Midbrain (tissue), 1 donor: ENCODE measurements at regions not wholly inside any gene's neighbourhood (a gene's known extent, or its start where the extent isn't known, plus 50 kb on each side); places are given as distances from the start of the nearest gene placed in this dataset.
"Not testable (repeated sequence)": the region's sequence is repeated elsewhere in the genome, so short reads cannot be mapped to it uniquely, and the experiment has no call there.

Experiments used
- DNase-seq: peaks from one replicate; lab custom pipeline; 2025; lab: John Stamatoyannopoulos, UW

DNA sequence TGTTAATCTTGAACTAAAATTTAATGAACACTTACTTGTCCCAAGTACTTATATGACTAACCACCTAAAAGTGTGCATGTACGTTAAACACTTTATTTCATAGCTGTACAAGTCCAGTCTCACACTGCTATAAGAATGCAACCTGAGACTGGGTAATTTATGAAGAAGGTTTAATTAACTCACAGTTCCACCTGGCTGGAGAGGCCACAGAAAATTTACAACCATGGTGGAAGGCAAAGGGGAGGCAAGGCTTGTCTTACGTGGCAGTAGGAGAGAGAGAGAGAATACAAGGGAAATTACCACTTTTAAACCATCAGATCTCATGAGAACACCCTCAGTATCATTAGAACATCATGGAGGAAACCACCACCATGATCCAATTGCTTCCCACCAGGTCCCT is 748.7 kb upstream of the HS3ST1 start:
- no peak for DNase-seq

DNA sequence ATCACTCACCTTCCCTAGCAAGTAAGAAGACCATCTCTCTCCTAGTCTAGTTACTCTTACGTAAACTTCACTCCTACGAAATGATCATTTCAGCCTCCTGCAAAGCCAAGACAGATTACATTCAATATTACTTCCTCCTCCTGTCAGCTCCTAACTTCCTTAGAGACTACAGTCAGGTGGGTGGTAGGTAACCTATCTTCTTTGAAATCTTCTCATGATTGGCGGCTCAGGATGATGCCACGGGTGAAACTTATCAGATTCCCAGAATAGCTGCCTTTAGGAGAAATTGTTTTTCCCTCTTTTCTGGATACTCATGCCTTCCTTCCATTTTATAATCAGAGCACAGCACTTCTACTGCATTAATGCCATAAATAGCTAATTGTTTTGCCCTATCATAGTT is 744.8 kb upstream of the HS3ST1 start:
- DNase-seq, result no peak

DNA sequence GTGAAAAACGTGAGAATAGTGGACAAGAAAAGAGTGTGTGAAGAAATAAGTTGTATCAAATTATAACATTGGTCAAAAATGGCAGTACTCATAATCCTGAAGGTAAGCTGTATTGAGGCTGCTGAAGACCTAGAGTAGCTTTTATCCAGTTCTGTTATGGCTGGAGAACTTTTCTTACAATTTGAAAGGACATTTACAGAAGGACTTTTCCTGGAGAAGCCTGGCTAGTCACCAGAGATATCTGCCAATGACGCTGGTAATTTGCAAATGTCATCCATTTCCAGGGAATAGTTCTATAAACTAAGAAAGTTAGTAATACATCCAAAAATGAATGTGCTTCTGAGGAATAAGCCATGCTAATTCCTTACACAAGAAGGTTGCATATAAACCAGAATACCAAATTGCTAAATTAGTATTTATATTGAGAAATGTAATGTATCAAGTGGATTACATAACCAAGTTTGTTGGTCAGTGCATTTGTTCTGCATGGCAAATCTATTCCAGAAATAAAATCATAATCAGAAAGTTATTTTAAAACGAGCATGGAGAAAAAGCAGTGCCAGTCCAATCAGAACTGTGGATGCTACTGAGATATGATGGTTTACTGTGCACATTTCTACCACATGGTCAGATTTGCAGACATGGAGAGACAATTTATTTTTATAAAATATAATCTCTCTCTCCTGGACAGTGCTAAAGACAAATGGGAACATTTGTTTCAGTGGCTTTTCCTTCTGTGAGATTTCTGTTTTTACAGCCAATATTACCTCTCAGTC is 743.7 kb upstream of the HS3ST1 start:
- no peak for DNase-seq

DNA sequence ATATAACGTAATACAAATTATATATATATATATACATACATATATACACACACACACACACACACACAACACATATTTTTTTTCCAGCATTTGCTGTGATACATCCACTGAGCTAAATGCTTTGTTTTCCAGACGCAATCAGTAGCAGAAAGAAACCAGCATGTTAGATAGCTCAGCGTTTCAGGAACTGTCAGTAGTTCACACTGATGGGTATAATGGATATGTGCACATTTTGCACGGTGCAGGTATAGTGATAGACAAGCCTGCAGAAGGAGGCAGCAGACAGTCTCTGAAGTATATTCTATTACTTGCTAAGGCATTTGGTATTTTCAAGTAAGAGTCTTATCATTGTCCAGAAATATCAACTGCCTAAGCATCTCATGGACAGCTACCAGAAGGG is 741.6 kb upstream of the HS3ST1 start:
- no peak for DNase-seq

DNA sequence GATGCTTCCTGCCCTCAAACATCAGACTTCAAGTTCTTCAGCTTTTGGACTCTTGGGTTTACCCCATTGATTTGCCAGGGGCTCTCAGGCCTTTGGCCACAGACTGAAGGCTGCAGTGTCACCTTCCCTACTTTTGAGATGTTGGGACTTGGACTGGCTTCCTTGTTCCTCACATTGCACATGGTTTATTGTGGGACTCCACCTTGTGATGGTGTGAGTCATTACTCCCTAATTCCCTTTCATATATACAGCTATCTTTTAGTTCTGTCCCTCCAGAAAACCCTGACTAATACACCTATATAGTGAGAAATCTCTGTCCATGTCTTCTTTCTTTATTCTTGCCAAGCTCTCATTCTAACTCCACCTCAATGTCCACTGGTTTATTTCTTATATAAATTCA is 736.9 kb upstream of the HS3ST1 start:
- DNase-seq, result no peak

DNA sequence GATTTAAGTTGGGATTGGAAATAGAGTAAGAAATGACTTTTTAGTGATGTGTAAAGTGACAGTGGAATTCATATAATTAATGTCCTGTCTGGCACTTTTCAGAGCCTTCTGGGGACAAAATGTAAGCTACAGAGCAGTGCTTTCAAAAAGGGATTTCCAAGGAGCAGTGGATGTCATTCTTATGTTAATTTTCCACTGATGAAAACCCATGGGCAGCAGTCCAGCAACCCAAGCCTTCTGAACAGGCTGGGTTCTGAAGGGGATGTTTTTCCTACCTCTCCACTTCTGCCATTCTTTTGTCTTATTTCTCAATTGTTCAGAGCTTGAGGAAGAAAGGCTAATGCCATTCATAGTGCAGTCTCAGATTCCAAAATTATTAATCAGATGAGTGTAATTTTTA is 717.6 kb upstream of the HS3ST1 start:
- no peak for DNase-seq

DNA sequence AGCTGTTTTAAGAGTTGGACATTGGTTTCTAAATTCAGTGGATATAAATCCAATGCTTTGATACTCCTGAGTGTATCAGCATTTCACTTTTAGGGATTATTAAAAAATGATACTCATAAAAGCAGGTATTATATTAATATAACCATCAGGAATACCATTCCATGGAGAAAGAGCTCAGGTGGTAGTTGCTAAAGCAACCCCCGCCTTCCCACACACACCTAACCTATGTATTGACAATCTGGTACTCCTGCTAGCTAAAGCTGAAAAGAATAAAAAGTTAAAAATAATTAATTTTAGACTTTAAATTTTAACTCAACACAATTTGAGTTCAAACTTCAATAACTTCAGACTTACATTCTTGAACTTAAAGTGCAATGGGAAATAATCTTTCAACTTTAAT is 717.1 kb upstream of the HS3ST1 start:
- DNase-seq, result no peak

DNA sequence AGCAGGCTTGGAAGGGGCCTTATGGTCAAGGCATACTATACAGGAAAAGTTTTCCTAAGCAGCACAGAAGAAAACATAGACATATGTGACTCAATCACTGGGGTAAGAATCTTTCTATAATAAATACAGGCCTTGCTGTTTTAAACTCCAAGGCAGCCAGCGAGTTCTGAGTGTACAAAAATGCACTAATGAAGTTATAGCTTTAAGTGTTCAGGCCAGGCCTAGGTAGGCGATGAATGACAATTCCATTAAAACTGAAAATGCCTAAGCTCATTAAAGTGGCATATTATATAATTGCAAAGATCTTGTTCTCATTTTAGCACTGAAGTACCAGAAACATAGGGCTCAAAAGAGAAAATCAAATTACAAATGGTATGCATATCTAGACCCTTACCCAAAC is 716.4 kb upstream of the HS3ST1 start:
- DNase-seq, result no peak

DNA sequence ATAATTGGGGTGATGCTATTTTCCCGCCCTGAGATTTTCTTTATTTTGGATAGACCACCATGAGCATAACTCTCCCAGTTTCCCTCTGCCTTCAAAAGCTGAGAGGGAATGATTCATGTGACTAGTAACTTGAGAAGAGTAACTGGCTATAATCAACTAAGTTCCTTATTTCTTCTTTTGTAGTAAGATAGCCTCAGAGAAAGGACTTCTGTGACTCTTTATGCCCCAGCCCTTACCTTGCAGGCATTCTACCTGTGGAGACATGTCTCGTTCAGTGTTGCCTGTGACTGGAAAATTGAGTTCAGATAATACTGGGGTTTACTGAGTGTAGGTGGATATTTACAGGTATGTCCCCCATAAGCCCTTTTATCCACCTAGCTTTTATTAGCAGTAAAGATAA is 715.4 kb upstream of the HS3ST1 start:
- DNase-seq, result no peak

DNA sequence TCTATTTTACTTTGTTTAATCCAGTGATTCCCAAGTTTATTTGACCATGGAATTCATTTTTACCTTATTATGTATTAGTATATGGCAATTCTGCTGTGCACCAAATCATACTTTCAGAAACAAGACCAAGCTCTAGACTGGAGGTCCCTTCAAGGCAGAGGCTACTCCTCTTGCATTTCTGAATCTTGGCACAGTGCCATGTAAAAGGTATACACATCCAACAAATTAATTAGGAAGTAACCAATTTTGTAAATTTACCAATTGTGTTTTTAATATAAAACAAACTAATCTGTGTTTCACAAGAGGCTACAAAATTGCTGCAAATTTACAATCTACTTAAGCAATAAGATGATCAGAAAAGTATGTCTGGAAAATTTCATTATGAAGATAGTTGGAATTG is 712.2 kb upstream of the HS3ST1 start:
- DNase-seq, result no peak

DNA sequence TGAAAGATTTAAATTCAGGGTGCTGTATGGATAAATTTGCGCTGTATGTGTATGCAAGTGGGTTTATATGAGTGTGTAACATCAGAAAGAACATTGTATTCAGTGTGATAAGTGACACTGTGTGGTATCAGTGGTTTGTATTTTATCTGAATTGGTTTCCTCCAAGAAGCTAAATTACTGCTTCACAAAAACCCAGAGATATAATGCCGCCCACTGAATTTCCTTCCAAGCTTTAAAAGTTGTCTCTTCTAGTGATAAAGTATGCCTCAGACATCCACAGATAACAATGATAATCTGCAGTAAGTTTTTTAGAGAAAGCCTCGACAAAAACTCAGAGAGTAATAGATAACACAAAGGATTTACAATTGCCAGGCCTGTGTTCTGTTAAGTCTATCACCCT is 710.6 kb upstream of the HS3ST1 start:
- no peak for DNase-seq

DNA sequence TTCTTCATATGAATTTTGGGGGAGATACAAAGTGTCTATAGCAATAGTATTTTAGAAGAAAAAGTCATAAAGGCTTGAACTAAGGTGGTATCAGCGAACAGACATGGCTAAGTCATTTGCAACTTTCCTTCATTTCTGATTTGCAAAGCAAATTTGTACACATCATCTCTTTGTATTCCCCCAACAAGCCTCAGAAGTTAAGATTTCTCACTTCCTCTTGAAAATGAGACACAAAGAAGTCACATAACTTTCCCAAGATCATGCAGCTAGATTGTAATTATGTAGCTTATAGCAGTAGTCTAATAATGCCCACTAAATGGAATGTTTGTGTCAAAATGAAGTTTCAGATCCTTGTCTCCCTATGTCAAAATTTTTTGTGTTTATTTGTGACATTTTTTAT is 709.8 kb upstream of the HS3ST1 start:
- DNase-seq, result no peak

DNA sequence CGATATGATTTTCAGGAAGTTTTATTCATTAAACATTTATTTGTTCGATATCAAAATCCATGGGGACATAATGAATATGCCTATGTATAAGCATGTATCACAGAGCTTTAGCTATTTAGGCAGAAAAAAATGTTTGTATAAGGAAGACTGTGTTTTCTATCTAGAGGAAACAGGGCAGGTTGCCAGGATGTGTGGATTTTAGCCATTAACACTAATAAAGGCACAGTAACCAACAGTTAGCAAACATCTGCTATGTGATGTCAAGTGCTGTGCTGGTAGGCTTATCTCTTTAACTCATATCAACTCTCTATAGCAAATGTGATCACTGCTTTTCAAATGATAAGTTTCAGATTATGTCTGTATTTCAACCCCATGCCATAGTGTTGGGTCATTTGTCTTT is 708.9 kb upstream of the HS3ST1 start:
- no peak for DNase-seq

DNA sequence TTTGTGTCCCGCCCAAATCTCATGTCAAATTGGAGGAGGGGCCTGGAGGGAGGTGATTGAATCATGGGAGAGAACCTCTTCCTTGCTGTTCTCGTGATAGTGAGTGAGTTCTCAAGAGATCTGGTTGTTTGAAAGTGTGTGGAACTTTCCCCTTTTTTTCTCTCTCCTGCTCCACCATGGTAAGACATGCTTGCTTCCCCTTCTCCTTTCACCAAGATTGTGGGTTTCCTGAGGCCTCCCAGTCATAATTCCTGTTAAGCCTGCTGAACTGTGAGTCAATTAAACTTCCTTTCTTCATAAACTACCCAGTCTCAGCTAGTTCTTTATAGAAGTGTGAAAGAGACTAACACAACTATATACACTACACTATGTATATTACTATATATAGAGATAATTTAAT is 697.8 kb upstream of the HS3ST1 start:
- no peak for DNase-seq

DNA sequence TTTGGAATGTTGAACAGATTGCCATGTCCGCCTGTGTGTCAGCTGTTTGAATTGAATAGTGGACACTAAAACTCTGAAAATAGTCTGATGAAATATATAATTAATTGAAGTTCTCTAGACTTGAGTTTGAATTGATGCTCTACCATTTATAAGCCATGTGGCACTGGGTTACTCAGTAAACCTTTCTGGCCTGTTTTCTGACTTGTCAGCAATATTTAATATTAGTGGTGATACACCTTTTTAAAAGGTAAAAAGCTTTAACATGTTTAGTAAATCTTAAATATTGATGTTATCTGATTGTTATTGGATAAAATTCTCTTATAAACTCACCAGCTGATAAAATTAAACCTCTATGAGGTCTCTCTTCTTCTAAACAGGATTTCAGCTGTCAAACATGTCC is 695.4 kb upstream of the HS3ST1 start:
- DNase-seq, result no peak

DNA sequence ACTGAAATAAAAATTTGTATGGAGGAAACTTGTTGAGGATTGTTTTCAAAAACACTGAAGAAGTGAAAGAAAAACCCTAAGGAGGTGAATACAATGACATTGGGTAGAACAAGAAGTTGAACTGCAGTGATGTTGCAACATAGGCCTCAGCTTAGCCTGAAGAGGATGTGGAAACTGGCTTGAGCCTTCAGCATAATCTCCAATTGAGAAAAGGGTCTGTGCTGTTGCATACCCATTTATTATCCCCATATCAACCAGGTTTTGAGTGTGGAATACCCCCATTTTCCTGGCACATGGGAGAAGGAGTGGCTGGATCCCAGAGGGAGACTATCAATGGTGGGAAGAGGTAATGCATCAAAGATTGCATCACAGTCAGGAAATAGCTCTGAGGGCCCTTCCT is 695.0 kb upstream of the HS3ST1 start:
- peak; percentile 20 for DNase-seq

DNA sequence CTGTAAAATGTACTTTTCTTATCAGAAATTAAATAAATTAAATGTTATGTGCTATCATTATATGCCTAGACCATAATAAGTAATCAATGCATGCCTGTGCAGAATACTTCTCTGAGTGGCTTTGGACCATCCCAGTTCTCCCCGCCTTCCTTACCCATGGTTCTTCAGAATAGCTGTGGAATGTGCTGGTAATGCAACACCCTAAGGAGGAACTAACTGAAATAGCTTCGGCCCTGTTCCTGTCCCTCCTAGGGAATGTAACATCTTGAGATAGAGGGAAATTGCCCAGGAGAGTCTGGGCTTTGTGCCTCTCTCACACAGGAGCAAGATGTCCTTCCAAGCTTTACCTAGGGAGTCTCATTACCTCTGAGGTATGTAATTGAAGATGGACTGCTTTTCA is 693.6 kb upstream of the HS3ST1 start:
- no peak for DNase-seq

DNA sequence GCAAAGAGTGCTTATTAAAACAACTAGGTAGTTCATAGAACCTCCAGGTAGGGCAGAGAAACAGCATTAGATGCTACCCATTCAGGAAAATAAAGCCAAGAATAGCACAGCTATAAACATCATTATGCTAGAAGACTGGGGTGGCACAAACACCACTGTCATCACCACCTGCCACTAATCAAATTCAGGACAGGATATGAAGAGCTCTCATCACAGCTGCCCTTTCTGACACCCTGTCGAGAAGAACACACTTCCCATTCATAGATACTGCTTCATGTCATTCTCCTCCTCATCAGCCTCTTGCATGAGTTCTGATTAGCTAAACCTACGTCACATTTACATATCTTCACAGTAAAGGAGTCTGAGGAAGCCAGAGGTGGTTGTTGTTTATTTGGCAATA is 692.3 kb upstream of the HS3ST1 start:
- DNase-seq, result no peak

DNA sequence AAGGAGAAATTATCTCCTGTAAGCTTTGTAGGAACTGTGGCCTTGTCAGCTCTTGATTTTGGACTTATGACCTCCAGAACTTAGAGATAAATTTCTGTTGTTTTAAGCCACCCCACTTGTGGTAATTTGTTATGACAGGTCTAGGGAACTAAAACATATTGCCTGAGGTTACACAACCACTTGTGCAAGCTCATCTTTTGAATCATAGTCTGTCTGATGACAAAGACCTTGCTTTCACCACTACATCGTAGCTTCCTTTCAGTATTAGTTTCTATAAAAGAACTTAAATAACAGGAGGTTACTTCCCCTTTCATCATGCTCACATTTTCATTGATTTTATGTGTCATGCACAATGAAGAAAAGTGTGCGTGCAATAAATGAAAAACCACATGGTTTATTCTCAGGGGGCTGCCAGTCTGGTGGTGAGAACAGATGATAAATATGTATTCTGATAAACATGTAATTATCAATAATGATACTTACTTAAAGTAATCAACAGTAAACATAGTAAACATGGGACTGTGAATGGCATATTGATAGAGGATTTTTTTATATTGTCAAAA is 690.0 kb upstream of the HS3ST1 start:
- DNase-seq, result no peak

DNA sequence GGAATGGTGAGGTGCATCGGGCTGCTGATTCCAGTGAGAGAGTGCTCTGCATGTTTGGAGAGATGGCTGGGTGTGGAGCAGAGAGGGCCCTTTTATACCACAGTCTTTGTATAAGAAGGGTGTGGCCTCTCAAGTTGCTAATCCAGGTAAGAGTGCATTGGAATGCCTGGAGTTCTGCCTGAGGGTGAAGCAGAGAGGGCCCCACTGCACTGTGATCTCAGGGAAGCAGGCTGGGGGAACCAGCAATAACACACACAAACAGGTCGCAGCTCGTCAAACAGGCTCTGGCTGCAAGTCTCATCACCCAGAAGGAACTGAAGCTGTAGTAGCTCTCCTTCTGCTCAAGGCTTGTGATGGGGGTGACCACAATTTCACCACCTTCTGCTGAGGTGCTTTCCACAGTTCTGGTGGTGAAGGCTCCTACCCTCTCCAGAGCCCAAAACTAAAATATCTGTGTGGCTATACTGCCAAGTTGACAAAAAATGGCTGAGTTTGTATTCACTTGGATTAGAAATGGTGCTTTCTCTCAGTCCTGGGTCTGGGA is 687.4 kb upstream of the HS3ST1 start:
- no peak for DNase-seq

DNA sequence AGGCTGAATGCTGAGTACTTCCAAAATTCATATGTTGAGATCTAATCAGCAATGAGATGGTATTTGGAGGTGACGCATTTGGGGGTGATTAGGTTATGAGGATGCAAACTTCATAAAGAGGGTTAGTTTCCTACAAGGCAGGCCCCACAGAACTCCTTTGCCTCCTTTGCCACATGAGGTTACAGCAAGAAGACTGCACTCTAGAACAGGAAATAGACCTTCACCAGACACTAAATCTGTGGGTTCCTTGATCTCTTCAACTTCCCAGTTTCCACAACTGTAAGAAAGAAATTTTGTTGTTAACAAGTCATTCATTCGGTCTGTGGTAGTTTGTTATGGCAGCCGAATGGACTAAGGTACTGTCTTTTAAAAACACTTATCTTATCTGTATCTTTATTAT is 681.9 kb upstream of the HS3ST1 start:
- DNase-seq, result no peak

DNA sequence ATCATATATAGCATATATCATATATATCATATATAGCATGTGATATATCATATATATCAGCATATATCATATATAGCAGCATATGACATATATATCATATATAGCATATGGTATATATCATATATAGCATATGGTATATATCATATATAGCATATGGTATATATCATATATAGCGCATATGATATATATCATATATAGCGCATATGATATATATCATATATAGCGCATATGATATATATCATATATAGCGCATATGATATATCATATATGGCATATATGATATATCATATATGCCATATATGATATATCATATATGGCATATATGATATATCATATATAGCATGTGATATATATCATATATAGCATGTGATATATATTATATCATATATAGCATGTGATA is 680.4 kb upstream of the HS3ST1 start:
- DNase-seq, result not testable (repeated sequence)

DNA sequence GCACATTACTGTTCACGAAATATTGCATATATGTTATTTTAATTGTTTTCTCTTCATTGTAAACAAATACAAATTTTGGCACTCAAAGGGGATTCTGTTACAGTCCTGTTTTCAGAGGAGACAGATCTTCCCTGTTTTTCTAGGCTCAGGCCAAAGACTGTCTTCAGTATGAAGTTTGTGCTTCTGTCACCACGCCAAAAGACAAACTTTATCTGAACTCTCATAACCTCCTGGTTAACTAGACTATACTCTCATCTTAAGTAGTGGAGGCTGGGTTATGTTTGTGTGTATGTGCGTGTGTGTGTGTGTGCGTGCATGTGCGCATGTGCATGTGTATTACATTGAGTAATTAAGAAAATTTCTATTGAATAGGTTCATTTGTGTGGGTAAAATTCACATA is 676.8 kb upstream of the HS3ST1 start:
- no peak for DNase-seq

DNA sequence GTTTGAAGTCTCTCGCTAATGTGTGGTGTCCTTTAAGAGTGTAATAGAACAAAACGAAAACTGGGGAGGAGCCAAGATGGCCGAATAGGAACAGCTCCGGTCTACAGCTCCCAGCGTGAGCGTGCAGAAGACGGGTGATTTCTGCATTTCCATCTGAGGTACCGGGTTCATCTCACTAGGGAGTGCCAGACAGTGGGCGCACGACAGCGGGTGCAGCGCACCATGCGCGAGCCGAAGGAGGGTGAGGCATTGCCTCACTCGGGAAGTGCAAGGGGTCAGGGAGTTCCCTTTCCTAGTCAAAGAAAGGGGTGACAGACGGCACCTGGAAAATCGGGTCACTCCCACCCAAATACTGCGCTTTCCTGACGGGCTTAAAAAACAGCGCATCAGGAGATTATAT is 661.2 kb upstream of the HS3ST1 start:
- DNase-seq, result not testable (repeated sequence)
